ENCODE measurements at regions not wholly inside any gene's neighbourhood (a gene's known extent, or its start where the extent isn't known, plus 50 kb on each side); places are given as distances from the start of the nearest gene placed in this dataset.
A peak's percentile ranks its signal among the peaks of the same experiment; 100 is the strongest.

- TF ChIP-seq EZH2 (IDR thresholded peaks at IDR 0.05; ENCODE audit: borderline replicate concordance, insufficient read depth, low read length, poor library complexity, severe bottlenecking) (no peak), RAD21 (conservative IDR thresholded peaks at IDR 0.05) (no peak), POLR2AphosphoS5 (IDR thresholded peaks at IDR 0.05) (no peak), CTCF (IDR thresholded peaks at IDR 0.05; ENCODE audit: poor library complexity, severe bottlenecking) (no peak), REST (IDR thresholded peaks at IDR 0.05; ENCODE audit: borderline replicate concordance) (no peak), EP300 (conservative IDR thresholded peaks at IDR 0.05; ENCODE audit: poor library complexity, severe bottlenecking) (no peak), SMC3 (conservative IDR thresholded peaks at IDR 0.05; ENCODE audit: poor library complexity) (no peak), MXI1 (conservative IDR thresholded peaks at IDR 0.05; ENCODE audit: poor library complexity, severe bottlenecking) (no peak), TAF1 (IDR thresholded peaks at IDR 0.05; ENCODE audit: low read depth) (no peak)
- Histone ChIP-seq H3K79me2 (replicated peaks; ENCODE audit: insufficient read depth, low read length) (no peaks in the 10 kb centered on the region), H2AFZ (ENCODE audit: low read depth, low read length) (no peak overlapping the region), H3K4me2 (ENCODE audit: low read length) (no peak overlapping the region), H3K27me3 (ENCODE audit: insufficient read depth, low read depth, low read length) (no peaks in the 10 kb centered on the region), H3K9ac (ENCODE audit: low read length) (no peak overlapping the region), H4K20me1 (ENCODE audit: insufficient read depth) (no peaks in the 10 kb centered on the region), H3F3A (ENCODE audit: insufficient read depth, low read length, poor library complexity, severe bottlenecking) (no peaks in the 10 kb centered on the region), H3K4me3 (ENCODE audit: low read length) (no peak overlapping the region), H3K9me3 (ENCODE audit: low read length) (no peaks in the 10 kb centered on the region), H3K36me3 (ENCODE audit: insufficient read depth, low read length) (no peaks in the 10 kb centered on the region), H3K27ac (ENCODE audit: low read length) (no peak overlapping the region), H3K9me2 (ENCODE audit: insufficient read depth, low read length) (no peaks in the 10 kb centered on the region)
Observed at GRCh38 chrX:114077773-114078172, 506.1 kb upstream of the HTR2C start.

- Histone ChIP-seq H3F3A (ENCODE audit: insufficient read depth, low read length, poor library complexity, severe bottlenecking) (no peaks in the 10 kb centered on the region), H3K36me3 (ENCODE audit: insufficient read depth, low read length) (no peaks in the 10 kb centered on the region), H2AFZ (ENCODE audit: low read depth, low read length) (no peak overlapping the region), H3K27ac (ENCODE audit: low read length) (no peak overlapping the region), H3K27me3 (ENCODE audit: insufficient read depth, low read depth, low read length) (no peaks in the 10 kb centered on the region), H3K79me2 (replicated peaks; ENCODE audit: insufficient read depth, low read length) (no peaks in the 10 kb centered on the region), H3K4me2 (ENCODE audit: low read length) (no peak overlapping the region), H3K9ac (ENCODE audit: low read length) (no peak overlapping the region), H3K9me3 (ENCODE audit: low read length) (no peaks in the 10 kb centered on the region), H3K4me3 (ENCODE audit: low read length) (no peak overlapping the region), H4K20me1 (ENCODE audit: insufficient read depth) (no peaks in the 10 kb centered on the region), H3K9me2 (ENCODE audit: insufficient read depth, low read length) (no peaks in the 10 kb centered on the region)
- no peak for TF ChIP-seq MXI1 (conservative IDR thresholded peaks at IDR 0.05; ENCODE audit: poor library complexity, severe bottlenecking)
- peak; percentile 40 for TF ChIP-seq SMC3 (conservative IDR thresholded peaks at IDR 0.05; ENCODE audit: poor library complexity)
- TF ChIP-seq EZH2 (IDR thresholded peaks at IDR 0.05; ENCODE audit: borderline replicate concordance, insufficient read depth, low read length, poor library complexity, severe bottlenecking): no peak
- TF ChIP-seq TAF1 (IDR thresholded peaks at IDR 0.05; ENCODE audit: low read depth): no peak
- TF ChIP-seq CTCF (IDR thresholded peaks at IDR 0.05; ENCODE audit: poor library complexity, severe bottlenecking): peak; percentile 53
- no peak for TF ChIP-seq REST (IDR thresholded peaks at IDR 0.05; ENCODE audit: borderline replicate concordance)
- peak; percentile 55 for TF ChIP-seq RAD21 (conservative IDR thresholded peaks at IDR 0.05)
- no peak for TF ChIP-seq POLR2AphosphoS5 (IDR thresholded peaks at IDR 0.05)
- no peak for TF ChIP-seq EP300 (conservative IDR thresholded peaks at IDR 0.05; ENCODE audit: poor library complexity, severe bottlenecking)
Observed at GRCh38 chrX:114075073-114075673, 508.7 kb upstream of the HTR2C start.
